IMR-90 (cell line): ENCODE measurements at regions not wholly inside any gene's neighbourhood (a gene's known extent, or its start where the extent isn't known, plus 50 kb on each side); places are given as distances from the start of the nearest gene placed in this dataset.
A peak's percentile ranks its signal among the peaks of the same experiment; 100 is the strongest.

Source experiments
- ATAC-seq: fragments of 200-7000 bp; cut with Tn5 transposase; 2 replicates; pipeline ENCODE4 v1.9.1; 2020; ENCODE audit warnings: low read depth, mild to moderate bottlenecking, moderate library complexity
- BruUV-seq: library from RNA; stranded (reverse); fragments of 400-500 nt; replicated peaks from 2 replicates; lab custom pipeline; 2021; lab: Mats Ljungman, UMichigan
- CTCF ChIA-PET: fragments of 300-600 bp; formaldehyde crosslinking; extraction: SDS; loops from one replicate; lab custom pipeline; 2021; ENCODE audit warnings: antibody characterized with exemption; lab: Yijun Ruan, JAX
- POLR2A ChIA-PET: fragments of 300-600 bp; sonication (Branson Sonifier 250); formaldehyde crosslinking; loops from one replicate; lab custom pipeline; 2022; ENCODE audit warnings: antibody characterized with exemption; ENCODE audit not compliant: unreplicated experiment; lab: Charles Lee
- DNase-seq: peaks from one replicate; pipeline ENCODE4 v3.0.0; 2013
- H2AFZ ChIP-seq: replicated peaks from 2 replicates; pipeline ENCODE3; 2013; ENCODE audit warnings: low read length, mild to moderate bottlenecking; ENCODE audit not compliant: poor library complexity
- H2AK5ac ChIP-seq: 2 replicates; pipeline ENCODE4 v1.6.1; 2013; ENCODE audit warnings: low read depth, low read length, inconsistent platforms
- H2AK9ac ChIP-seq: replicated peaks from 2 replicates; pipeline ENCODE3; 2013; ENCODE audit warnings: mild to moderate bottlenecking, low read depth, low read length, moderate library complexity; ENCODE audit not compliant: poor library complexity
- H2BK120ac ChIP-seq: 2 replicates; pipeline ENCODE4 v1.6.1; 2013; ENCODE audit warnings: low read depth, low read length, inconsistent platforms
- H2BK15ac ChIP-seq: 3 replicates; pipeline ENCODE4 v1.6.1; 2013; ENCODE audit warnings: low read depth, low read length, inconsistent platforms
- H2BK20ac ChIP-seq: 2 replicates; pipeline ENCODE4 v1.6.1; 2013; ENCODE audit warnings: low read depth, mild to moderate bottlenecking, inconsistent platforms, low read length, moderate library complexity
- H2BK5ac ChIP-seq: 2 replicates; pipeline ENCODE4 v1.6.1; 2013; ENCODE audit warnings: mild to moderate bottlenecking, low read depth, low read length, inconsistent platforms; ENCODE audit not compliant: poor library complexity, severe bottlenecking
- H3K14ac ChIP-seq: replicated peaks from 2 replicates; pipeline ENCODE4 v1.6.1; 2013; ENCODE audit warnings: low read depth, low read length, inconsistent platforms
- H3K18ac ChIP-seq: 2 replicates; pipeline ENCODE4 v1.6.1; 2013; ENCODE audit warnings: low read depth, low read length, control low read depth
- H3K23ac ChIP-seq: 2 replicates; pipeline ENCODE4 v1.6.1; 2013; ENCODE audit warnings: low read depth, low read length, inconsistent platforms
- H3K27ac ChIP-seq: 2 replicates; pipeline ENCODE4 v1.5.1; 2013; ENCODE audit warnings: mild to moderate bottlenecking, control low read depth, low read length; ENCODE audit not compliant: insufficient read depth
- H3K27me3 ChIP-seq: 2 replicates; pipeline ENCODE4 v1.6.1; 2013; ENCODE audit warnings: low read length; ENCODE audit not compliant: control insufficient read depth, insufficient read depth
- H3K36me3 ChIP-seq: 2 replicates; pipeline ENCODE4 v1.6.1; 2013; ENCODE audit warnings: low read length, mixed read lengths; ENCODE audit not compliant: control insufficient read depth, insufficient read depth
- H3K4ac ChIP-seq: 2 replicates; pipeline ENCODE4 v1.6.1; 2013; ENCODE audit warnings: low read depth, low read length, inconsistent platforms
- H3K4me1 ChIP-seq: 2 replicates; pipeline ENCODE4 v1.6.1; 2013; ENCODE audit warnings: low read length, mixed read lengths; ENCODE audit not compliant: control insufficient read depth, insufficient read depth
- H3K4me2 ChIP-seq: 2 replicates; pipeline ENCODE4 v1.6.1; 2013; ENCODE audit warnings: low read depth, mild to moderate bottlenecking, control low read depth, low read length, moderate library complexity
- H3K4me3 ChIP-seq: 2 replicates; pipeline ENCODE4 v1.5.1; 2013; ENCODE audit warnings: low read depth, mild to moderate bottlenecking, control low read depth, low read length, moderate library complexity; ENCODE audit not compliant: insufficient read depth
- H3K56ac ChIP-seq: 2 replicates; pipeline ENCODE4 v1.6.1; 2013; ENCODE audit warnings: low read length, inconsistent platforms; ENCODE audit not compliant: insufficient read depth; ENCODE audit errors: extremely low read depth
- H3K79me1 ChIP-seq, 2 experiments: 2 replicates each; pipeline ENCODE4 v1.6.1; 2013; ENCODE audit warnings: low read length in 2 of 2, inconsistent platforms in 1 of 2, low read depth in 1 of 2
- H3K9ac ChIP-seq: 2 replicates; pipeline ENCODE4 v1.6.1; 2013; ENCODE audit warnings: low read depth, low read length, control low read depth
- H3K9me1 ChIP-seq: 2 replicates; pipeline ENCODE4 v1.6.1; 2013; ENCODE audit warnings: low read length, inconsistent platforms; ENCODE audit not compliant: insufficient read depth
- H3K9me3 ChIP-seq: 2 replicates; pipeline ENCODE4 v1.6.1; 2013; ENCODE audit warnings: low read length; ENCODE audit not compliant: control insufficient read depth, insufficient read depth
- H4K20me1 ChIP-seq: 2 replicates; pipeline ENCODE4 v1.6.1; 2013; ENCODE audit warnings: low read length, inconsistent platforms; ENCODE audit not compliant: insufficient read depth
- H4K5ac ChIP-seq: 2 replicates; pipeline ENCODE4 v1.6.1; 2013; ENCODE audit warnings: mild to moderate bottlenecking, low read depth, low read length, control low read depth
- H4K8ac ChIP-seq, 2 experiments: 2 replicates each; pipeline ENCODE4 v1.6.1; 2013; ENCODE audit warnings: low read depth in 2 of 2, low read length in 2 of 2, control low read depth in 1 of 2, inconsistent platforms in 1 of 2
- H4K91ac ChIP-seq: 2 replicates; pipeline ENCODE4 v1.6.1; 2013; ENCODE audit warnings: low read depth, low read length, inconsistent platforms; ENCODE audit not compliant: insufficient read depth
- FOS ChIP-seq: fragments of 150-350 bp; IDR thresholded peaks from 2 replicates; pipeline ENCODE4 v1.6.1; 2016; ENCODE audit warnings: low read depth, low read length
- MAFK ChIP-seq: IDR thresholded peaks from 2 replicates; pipeline ENCODE4 v1.6.1; 2012; ENCODE audit warnings: low read depth, low read length, improper control_type of control experiment
- MAZ ChIP-seq: IDR thresholded peaks from 2 replicates; pipeline ENCODE4 v1.6.1; 2012; ENCODE audit warnings: low read depth, mild to moderate bottlenecking, low read length, improper control_type of control experiment, moderate library complexity, borderline replicate concordance
- MXI1 ChIP-seq: IDR thresholded peaks from 2 replicates; pipeline ENCODE4 v1.6.1; 2012; ENCODE audit warnings: low read depth, mild to moderate bottlenecking, low read length, moderate library complexity, borderline replicate concordance
- NFE2L2 ChIP-seq: fragments of 150-350 bp; IDR thresholded peaks from 2 replicates; pipeline ENCODE4 v1.6.1; 2016; ENCODE audit warnings: low read depth, mild to moderate bottlenecking, low read length
- POLR2A ChIP-seq: IDR thresholded peaks from 2 replicates; pipeline ENCODE4 v1.6.1; 2012; ENCODE audit warnings: mild to moderate bottlenecking, low read depth, low read length
- RAD21 ChIP-seq: IDR thresholded peaks from 2 replicates; pipeline ENCODE4 v1.6.1; 2012; ENCODE audit warnings: low read length, improper control_type of control experiment
- RCOR1 ChIP-seq: IDR thresholded peaks from 2 replicates; pipeline ENCODE4 v1.6.1; 2012; ENCODE audit warnings: mild to moderate bottlenecking, low read length, improper control_type of control experiment; ENCODE audit not compliant: insufficient replicate concordance
- SMC3 ChIP-seq: fragments of 150-350 bp; IDR thresholded peaks from 2 replicates; pipeline ENCODE4 v1.6.1; 2016; ENCODE audit warnings: low read depth, mild to moderate bottlenecking, antibody characterized with exemption, low read length, moderate library complexity
- WGBS, 2 experiments: methylation state at CpG; one replicate each; pipeline versions ENCODE4 v1.1.5 to v1.1.7; 2013; ENCODE audit warnings: missing lambda C conversion rate in 2 of 2; ENCODE audit not compliant: insufficient read length in 1 of 2; ENCODE audit errors: extremely low coverage in 2 of 2; 5-methylcytosine and 5-hydroxymethylcytosine counted together
- dilution Hi-C: fragments of 300-500 bp; cut with HindIII; formaldehyde crosslinking; loops from one replicate; pipeline ENCODE4 v1.14.3; 2018; ENCODE audit warnings: low sequenced_read_pairs; ENCODE audit not compliant: unreplicated experiment
- in situ Hi-C: fragments of 300-500 bp; cut with MboI; formaldehyde crosslinking; loops from 3 replicates; pipeline ENCODE4 v1.14.3; 2019; ENCODE audit warnings: low sequenced_read_pairs, inconsistent platforms, mixed read lengths
- intact Hi-C: fragments of 100-400 bp; cut with micrococcal nuclease; formaldehyde crosslinking; loops from 2 replicates; pipeline ENCODE4 v1.10.0; 2022
- TF ChIP-seq, protein P1 (sequence below): fragments of 150-350 bp; IDR thresholded peaks from 2 replicates; pipeline ENCODE4 v1.6.1; 2016; ENCODE audit warnings: low read depth, mild to moderate bottlenecking, low read length, moderate library complexity, borderline replicate concordance
- TF ChIP-seq, protein P2 (sequence below): conservative IDR thresholded peaks from 2 replicates; pipeline ENCODE4 v1.5.1; 2012; ENCODE audit warnings: mild to moderate bottlenecking, low read depth, low read length, improper control_type of control experiment
- TF ChIP-seq, protein P3 (sequence below): fragments of 150-350 bp; IDR thresholded peaks from 2 replicates; pipeline ENCODE4 v1.6.1; 2017; ENCODE audit warnings: mild to moderate bottlenecking, antibody characterized with exemption, low read length, low read depth

DNA sequence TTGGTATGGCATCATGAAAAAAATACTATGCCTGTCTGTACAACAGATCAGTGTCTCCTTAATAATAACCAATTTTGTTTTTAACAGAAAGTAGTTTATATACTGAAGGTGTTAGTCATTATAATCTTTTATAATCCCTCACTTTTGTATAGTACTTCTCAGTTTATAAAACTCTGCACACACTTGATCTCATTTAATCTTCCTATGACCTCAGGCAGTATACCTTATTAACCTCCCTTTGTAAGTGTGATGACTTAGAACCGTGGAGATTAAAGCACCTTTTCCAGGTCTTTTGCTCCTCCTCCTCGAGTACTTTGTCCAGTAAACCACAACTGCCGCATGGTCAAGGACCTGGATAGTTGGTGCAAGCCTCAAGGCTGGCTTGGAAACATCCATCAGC, 945.5 kb downstream of the EPHA4 start:
- Histone ChIP-seq H3K4ac (0 out of 2 replicates have a peak overlapping the region, but pooled peaks have one; percentile 24), H3K79me1 (no peaks in the 10 kb centered on the region), H2BK120ac (peak overlapping the region; percentile 14; the same call in 1 of the 2 replicates), H3K56ac (no peak overlapping the region), H2BK15ac (no peak overlapping the region), H3K4me2 (no peak overlapping the region), H3K27me3 (no peaks in the 10 kb centered on the region), H4K8ac (no peak overlapping the region), H3K9me1 (peaks cover 3% of the 10 kb centered on the region; the same call in 1 of the 2 replicates), H3K36me3 (no peaks in the 10 kb centered on the region), H3K9ac (no peak overlapping the region), H4K91ac (0 out of 2 replicates have a peak overlapping the region, but pooled peaks have one; percentile 6), H3K4me3 (no peak overlapping the region), H3K14ac (no peak overlapping the region), H2AFZ (no peak overlapping the region), H3K9me3 (no peaks in the 10 kb centered on the region), H2AK5ac (no peak overlapping the region), H2AK9ac (no peak overlapping the region), H3K18ac (no peak overlapping the region), H3K4me1 (peaks cover 2% of the 10 kb centered on the region; the same call in 1 of the 2 replicates), H4K5ac (no peak overlapping the region), H2BK5ac (no peak overlapping the region), H3K27ac (no peak overlapping the region), H4K20me1 (no peaks in the 10 kb centered on the region), H2BK20ac (no peak overlapping the region), H3K23ac (no peak overlapping the region)
- POLR2A ChIA-PET = no interaction called here
- CTCF ChIA-PET = no interaction called here
- no peak for TF ChIP-seq FOS
- TF ChIP-seq RAD21 = no peak
- no peak for TF ChIP-seq NFE2L2
- TF ChIP-seq, protein P1, sequence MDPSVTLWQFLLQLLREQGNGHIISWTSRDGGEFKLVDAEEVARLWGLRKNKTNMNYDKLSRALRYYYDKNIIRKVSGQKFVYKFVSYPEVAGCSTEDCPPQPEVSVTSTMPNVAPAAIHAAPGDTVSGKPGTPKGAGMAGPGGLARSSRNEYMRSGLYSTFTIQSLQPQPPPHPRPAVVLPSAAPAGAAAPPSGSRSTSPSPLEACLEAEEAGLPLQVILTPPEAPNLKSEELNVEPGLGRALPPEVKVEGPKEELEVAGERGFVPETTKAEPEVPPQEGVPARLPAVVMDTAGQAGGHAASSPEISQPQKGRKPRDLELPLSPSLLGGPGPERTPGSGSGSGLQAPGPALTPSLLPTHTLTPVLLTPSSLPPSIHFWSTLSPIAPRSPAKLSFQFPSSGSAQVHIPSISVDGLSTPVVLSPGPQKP = no peak
- TF ChIP-seq, protein P2, sequence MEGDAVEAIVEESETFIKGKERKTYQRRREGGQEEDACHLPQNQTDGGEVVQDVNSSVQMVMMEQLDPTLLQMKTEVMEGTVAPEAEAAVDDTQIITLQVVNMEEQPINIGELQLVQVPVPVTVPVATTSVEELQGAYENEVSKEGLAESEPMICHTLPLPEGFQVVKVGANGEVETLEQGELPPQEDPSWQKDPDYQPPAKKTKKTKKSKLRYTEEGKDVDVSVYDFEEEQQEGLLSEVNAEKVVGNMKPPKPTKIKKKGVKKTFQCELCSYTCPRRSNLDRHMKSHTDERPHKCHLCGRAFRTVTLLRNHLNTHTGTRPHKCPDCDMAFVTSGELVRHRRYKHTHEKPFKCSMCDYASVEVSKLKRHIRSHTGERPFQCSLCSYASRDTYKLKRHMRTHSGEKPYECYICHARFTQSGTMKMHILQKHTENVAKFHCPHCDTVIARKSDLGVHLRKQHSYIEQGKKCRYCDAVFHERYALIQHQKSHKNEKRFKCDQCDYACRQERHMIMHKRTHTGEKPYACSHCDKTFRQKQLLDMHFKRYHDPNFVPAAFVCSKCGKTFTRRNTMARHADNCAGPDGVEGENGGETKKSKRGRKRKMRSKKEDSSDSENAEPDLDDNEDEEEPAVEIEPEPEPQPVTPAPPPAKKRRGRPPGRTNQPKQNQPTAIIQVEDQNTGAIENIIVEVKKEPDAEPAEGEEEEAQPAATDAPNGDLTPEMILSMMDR = no peak
- TF ChIP-seq, protein P3, sequence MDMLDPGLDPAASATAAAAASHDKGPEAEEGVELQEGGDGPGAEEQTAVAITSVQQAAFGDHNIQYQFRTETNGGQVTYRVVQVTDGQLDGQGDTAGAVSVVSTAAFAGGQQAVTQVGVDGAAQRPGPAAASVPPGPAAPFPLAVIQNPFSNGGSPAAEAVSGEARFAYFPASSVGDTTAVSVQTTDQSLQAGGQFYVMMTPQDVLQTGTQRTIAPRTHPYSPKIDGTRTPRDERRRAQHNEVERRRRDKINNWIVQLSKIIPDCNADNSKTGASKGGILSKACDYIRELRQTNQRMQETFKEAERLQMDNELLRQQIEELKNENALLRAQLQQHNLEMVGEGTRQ = no peak
- TF ChIP-seq POLR2A = no peak
- TF ChIP-seq MAFK = no peak
- no peak for TF ChIP-seq MXI1
- no peak for TF ChIP-seq MAZ
- TF ChIP-seq SMC3 = no peak
- TF ChIP-seq RCOR1 = no peak
- dilution Hi-C loops = no loop called here
- DNase-seq = no peak
- intact Hi-C loops = no loop called here
- no CpG with 5 or more reads among the region's 3 CpGs for WGBS, 2 experiments
- no TSS peak for BruUV-seq
- ATAC-seq = no peak
- in situ Hi-C loops = no loop called here
